RPMI8226 (cell line): ENCODE measurements at regions not wholly inside any gene's neighbourhood (a gene's known extent, or its start where the extent isn't known, plus 50 kb on each side); places are given as distances from the start of the nearest gene placed in this dataset.

Experiments used
- DNase-seq: peaks from one replicate; pipeline ENCODE4 v3.0.0-alpha.2; 2015

DNA sequence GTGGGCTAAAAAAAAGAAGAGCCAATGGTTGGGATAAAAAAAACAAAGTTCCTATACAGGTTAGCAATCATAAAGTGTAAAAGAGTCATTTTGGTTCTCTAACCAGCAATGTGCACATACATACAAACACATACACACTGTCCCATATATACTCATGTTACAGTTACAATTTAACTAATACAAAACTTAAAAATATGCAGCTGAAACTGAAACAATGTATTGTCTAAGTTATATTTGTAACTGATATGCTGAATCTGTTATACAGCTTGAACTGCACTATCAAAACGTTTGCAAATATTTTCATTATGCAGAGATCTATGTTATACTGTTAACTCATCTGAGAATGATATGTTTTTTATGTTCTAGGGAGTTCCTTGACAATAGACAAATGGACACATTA lies 173.7 kb downstream of the KLF12 start:
- DNase-seq, result no peak

DNA sequence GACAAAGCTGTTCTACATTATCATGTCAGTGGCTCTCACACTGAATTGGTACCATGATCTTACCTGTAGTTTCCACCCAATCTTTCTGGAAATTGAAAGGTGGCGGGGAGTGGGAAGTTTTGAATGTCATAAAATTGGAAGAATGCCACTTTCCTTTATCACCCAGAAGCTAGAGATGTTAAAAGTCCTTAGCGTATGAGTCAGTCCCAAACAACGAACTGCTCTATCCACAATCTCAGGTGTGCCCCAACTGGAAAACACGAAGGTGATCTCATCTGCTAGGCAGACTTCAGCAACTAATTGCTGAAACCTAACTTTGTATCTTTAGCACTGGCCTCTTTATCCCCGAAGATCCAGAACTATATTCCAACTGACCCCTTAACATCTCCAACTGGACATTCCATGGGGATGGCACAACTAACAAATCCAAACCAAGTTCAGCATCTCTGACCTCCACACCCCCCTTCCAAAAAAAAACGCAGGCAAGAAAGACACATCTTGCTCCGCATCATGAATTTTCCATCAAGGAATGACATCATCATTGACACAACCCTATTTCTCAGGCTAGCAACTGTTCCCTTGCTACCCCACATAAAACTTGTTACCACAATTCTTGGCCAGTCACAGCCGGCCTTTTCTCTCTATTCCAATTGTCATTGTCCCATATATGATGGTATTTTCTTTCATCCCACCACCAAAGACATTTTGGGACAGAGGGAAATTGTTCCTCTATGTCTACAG lies 175.4 kb downstream of the KLF12 start:
- no peak for DNase-seq

DNA sequence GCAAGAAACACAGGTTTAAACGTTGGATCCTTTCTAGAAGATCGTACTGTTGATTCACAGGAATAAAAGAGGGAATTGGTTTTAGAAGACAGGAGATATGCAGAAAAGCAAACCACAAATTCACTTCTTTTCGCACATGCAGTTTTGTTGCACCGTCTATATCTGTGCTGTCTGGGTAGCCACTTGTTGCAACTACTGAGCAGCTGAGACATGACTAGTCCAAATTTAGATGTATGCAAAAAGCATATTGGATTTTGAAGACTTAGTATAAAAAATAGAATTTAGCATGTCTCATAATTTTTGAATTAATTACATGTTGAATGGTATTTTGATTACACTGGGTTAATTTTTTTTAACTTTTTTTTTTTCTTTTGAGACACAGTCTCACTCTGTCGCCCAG lies 176.3 kb downstream of the KLF12 start:
- DNase-seq, result no peak

DNA sequence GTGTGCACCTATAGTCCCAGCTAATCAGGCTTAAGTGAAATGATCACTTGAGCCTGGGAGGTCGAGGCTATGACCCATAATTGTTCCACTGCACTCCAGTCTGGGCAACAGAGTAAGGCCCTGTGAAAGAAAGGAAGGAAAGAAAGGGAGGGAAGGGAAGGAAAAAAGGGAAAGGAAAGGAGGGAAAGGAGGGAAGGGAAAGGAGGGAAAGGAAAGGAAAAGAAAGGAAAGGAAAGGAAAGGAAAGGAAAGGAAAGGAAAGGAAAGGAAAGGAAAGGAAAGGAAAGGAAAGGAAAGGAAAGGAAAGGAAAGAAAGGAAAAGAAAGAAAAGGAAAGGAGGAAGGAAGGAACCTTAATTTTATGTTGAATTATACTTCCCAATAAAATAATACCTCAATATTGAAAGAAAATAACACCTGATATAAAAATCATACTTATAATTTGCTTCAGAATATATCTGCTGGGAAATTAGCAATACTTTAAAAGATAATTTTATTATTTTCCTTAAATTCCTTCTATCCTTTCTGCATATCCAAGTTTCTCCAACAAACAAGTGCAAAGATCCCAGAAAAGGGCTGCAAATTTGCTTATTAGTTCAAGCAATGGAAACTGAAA lies 177.3 kb downstream of the KLF12 start:
- DNase-seq, result no peak

DNA sequence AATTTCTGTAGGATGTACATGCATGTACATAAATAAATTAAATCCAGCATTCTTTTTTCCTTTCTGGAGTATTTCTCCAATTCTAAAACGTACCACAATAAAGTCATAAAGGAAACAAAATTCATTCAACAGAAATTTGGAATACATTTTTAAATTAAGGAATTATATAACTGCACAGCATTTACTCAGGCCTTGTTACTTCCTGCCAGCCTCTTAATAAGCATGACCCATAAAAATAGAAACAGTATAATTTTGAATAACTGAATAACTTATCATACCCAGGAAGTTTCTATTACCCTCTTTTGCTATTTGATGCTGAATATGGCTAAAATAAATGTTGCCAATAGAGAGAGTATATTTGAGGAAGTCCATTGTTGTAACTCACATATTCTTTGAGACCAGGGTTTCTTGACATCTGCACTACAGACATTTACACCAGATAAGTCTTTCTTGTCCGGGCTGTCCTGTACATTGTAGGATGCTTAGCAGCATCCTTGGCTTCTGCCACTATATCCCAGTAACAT lies 178.2 kb downstream of the KLF12 start:
- no peak for DNase-seq

DNA sequence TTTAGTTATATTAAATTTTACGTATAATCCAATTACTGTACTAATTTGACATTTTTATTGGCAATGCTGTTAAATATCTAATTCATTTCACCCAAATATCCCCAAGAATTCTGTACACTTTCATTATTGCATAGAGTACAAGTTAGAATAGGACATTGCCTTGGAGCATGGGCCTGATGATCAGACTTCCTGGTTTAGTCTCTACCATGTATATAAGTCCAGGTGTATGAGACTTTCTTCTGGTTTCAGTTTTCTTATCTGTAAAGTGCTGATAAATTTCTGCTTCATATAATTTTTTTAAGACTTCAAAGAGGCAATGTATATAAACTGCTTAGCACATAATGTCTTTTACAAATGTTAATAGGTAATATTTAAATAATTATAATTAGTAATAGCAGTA lies 179.4 kb downstream of the KLF12 start:
- no peak for DNase-seq

DNA sequence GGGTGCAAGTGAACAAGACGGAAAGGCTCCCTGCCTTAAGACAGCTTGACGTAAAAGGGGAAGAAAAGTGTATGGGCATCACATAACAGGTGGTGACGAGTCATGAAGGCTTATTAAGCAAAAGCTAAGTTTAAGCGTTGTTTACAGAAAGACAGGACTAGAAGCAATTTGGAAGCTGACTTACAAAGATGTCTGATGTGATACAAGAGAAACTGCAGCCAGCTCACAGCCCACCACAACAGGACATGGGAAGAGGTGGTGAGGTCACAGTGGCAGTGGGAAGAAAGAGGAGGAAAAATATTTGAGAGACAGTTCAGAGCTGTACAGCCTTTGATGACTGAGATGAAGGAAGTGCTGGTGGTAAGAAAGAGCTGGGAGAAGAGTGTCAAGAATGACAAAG lies 181.6 kb downstream of the KLF12 start:
- DNase-seq, result no peak

DNA sequence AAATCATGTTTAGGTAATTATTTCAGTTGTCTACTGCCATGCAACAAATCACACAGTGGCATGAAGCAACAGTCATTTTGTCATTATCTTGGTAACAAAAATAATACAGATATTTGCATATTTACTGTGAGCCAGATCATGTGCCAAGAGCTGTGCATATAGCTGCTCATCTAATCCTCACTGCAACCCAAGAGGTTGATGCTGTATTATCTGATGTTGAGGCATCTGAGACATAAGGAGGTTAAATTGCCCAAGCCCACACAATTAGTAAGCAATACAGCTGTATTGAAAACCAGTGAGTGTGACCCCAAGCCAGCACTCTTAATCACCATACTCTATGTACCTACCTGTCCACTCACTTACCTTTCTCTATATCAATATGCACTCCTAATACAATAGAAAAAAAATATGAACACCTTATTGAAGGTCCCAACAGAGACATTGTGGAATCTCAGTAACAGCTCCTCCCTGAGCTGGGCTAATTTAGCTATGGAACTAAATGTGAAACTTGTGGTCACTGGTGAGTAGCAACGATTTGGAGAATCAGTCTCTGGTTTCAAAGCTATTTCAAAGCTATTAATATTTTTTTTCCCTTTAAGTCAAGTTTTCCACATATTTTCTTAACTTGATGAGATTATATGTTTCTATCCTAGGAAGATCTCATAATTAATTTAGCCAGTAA lies 185.2 kb downstream of the KLF12 start:
- DNase-seq, result no peak

DNA sequence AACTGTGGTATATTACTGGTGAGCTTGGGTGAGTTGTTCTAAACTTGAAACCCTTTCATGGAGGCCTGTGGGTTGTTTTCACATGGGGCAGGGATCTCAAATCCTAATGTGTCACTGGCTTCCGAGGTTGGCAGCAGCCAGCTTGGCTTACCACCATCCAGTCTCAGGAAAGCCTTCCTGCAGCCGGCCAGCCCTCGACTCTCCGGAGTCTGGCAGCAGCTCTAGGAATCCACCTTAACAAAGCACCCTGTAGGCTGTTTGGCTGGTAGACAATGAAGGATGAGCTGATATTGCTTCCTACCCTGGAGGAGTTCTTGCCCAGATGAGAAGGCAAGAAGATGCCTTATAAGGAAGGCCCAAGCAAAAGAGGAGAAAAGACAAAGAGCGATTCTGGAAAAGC lies 188.3 kb downstream of the KLF12 start:
- DNase-seq, result no peak

DNA sequence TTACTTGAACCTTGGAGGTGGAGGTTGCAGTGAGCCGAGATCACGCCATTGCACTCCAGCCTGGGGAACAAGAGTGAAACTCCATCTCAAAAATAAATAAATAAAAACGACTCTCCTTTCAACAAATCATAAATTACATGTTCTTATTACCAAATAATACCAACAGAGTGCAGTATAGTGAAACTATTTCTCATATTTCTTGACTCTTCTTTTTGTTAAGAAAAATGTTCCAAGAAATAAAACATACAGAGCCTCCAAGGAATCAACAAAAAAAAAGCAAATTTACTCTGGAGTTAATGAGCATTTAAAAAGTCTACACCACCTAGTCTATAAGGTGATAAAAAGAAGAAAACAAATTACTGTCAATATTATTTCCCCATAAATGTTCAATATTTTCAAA lies 188.8 kb downstream of the KLF12 start:
- DNase-seq, result no peak

DNA sequence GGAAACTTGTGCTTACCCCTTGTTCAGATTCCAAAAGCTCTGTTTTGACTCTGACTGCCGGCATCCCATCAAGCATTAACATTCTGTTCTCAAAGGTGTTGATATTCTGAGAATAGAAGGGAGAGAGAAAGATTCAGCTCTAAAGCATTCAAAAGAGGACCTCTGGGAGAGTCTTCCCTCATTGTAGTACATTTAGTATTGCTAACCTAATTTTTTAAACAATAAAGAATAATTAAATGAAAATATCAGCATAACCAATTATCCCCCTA lies 190.3 kb downstream of the KLF12 start:
- DNase-seq, result no peak

DNA sequence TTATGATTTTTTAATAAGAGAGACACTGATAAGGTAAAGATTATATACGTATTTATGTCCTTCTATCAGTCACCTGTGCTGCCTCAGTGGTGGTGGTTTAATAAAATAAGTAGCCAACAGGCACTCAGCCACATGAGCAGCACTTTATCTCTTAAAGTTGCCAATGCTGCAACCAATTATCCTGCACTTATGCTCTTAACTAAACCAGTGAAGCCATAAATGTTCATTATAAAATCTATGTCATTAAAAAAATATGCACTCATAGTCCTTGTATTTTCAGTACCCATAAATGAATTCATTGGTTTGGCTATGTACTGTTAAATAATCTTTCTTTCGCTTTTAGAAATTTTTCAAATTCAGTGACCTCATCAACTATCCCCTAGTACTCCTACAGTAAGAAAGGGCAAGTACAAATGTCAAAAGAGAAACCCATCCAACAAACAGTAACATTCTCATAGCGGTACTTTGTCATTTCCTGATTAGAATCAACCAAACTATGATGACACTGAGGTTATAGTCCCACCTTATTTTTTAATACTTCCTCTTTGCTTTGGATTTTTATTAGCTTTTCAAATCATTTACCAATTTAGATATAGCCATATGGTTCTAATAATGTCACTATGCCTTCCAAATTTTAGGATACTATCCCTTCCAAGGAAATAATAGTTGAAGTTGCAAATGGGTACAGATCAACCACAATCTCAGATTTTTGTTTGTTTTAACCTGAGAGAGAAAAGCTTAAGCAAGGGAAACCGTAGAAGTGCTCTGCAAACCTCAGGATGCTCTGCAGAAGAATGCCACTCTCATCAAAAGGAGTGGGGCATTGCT lies 190.9 kb downstream of the KLF12 start:
- no peak for DNase-seq

DNA sequence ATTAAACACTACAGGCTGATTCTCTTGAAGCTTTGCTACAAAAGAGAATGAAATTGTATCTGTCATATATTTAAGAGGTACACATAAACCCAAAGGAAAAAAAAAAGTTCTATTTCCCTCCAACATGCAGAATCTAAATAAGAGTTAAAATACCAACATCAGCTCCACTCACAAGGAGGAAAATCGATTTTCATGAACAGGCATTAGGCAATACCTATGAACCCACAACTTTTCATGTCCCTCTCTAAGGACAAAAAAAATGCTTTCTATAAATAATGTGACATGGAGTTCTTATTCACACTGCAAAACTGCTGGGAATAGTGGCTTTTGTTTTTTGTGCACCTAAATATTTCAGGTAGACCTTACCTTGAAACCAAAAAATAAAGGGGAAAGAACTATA lies 192.5 kb downstream of the KLF12 start:
- no peak for DNase-seq

DNA sequence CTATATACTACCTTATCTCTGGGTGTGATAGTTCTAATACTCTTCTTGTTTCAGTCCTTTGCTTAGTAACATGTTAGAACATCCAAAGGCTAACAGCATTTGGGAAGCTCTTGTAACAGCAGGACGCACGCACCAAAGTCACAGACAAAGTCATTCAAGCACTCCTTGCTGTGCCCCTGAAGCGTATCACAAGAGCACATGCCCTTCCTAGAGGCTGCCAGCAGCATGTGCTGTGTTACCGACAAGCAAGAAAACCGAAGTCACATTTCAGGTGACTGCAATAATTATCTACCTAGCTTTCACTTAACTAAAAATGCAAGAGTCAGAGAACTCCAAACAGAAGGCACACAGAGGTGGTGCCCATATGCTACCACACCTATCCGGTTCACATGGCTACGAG lies 194.1 kb downstream of the KLF12 start:
- no peak for DNase-seq

DNA sequence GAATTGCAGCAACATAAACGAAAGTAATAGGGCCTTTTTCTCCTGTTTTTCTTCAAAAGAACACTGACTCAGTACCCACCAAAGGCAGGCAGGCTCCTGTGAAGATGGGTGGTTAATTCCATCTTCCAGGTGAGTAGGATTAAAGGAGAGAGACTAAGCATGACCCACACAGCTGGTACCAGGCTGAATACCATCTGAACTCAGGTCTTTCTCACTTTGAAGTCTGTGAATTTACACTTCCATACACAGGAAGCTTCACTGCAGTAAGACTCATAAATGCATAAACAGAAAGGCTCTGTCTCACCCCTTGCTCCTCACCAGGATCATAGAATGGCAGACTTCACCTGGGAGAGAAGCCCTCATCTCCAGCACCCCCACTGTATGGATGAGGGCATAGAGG lies 194.6 kb downstream of the KLF12 start:
- DNase-seq, result no peak

DNA sequence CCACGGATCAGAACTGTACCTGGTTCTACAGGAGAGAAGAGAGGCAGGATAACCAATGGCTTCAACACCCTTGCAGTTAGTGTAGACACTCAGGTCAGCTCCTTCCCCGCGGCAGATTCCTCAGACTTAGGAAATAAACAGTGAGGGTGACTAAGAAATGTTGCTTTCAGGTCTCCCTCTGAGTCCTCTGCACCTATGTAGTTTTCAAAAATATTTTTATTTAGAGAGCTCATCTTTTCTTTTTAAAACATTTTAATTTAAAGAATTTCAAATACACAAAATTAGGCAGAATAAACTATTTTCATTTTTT lies 195.2 kb downstream of the KLF12 start:
- no peak for DNase-seq

DNA sequence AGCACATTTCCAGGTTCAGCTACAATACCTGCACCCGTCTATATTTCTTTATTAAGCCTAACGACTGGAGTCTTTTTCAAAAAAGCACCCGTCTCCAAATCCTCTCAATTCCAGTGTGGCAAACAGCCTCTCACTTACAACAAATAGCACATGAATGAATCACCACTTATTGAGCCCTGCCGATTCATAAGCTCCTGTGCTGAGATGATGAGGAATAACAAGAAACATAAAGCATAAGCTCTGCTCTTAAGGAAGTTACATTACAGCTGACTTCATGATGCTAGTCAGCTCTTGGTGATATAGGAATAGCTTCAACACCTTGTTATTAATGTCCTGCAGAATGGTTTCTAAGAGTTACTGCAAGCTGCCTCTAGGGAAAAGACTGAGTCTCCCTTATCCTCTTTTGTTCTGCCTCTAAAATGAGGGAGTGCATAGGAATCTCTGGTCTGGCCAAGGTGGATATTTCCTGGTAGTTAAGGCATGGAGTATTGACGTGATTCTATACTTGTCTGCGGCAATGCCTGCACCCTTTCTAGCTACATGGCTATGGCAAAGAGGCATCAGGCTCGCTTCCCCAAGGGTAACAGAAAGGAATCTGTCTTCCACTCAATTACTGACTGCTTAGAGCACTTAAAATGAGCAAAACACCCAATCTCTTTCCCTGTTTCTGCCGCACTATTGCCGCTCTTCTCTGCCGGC lies 195.7 kb downstream of the KLF12 start:
- DNase-seq, result no peak

DNA sequence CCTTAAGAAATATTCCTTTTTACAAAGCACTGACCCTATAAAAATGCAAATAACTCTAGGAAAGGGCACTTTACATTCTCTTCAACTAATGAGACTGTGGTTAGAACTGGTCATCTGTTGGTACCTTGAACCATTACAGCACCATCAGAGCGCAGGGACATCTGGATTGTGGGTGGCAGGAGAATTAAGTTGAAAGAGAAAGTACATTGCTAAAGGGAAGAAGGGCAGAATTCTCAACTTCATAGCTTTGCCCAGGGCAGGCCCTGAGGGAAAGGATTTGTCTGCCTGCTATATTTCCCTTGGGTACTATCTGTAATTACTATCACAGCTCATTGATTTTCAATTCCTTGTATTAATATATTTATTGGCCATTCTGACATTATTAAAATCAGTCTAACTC lies 196.8 kb downstream of the KLF12 start:
- no peak for DNase-seq

DNA sequence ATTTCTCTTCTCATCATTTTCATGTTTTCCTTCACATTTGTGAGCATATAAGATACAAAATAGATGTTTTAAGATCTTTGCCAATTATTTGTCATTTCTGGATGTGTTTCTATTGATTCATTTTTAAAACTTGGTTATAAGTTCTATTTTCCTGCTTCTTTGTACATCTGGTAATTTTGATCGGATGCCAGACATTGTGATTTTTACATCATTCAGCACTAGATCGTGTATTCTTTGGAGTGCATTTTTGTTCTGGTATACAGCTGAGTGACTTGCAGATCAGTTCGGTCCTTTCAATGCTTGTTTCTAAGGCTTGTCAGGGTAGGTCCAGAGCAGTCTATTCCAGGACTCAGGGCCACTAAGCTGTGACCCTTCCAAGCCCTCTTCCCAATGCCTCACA lies 198.2 kb downstream of the KLF12 start:
- DNase-seq, result no peak

DNA sequence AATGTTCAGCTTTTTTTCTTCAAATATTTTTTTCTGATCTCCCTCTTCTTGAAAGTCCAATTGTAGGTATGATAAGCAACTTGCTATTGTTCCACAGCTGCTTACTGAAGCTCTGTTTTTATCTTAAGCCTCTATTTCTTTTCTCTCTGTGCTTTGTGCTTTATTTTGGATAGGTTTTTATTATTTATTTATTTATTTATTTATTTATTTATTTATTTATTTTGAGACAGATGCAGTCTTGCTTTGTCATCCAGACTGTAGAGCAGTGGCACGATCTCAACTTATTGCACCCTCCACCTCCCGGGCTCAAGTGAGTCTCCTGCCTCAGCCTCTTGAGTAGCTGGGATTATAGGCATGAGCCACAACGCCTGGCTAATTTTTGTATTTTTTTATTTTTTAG lies 199.4 kb downstream of the KLF12 start:
- DNase-seq, result no peak

DNA sequence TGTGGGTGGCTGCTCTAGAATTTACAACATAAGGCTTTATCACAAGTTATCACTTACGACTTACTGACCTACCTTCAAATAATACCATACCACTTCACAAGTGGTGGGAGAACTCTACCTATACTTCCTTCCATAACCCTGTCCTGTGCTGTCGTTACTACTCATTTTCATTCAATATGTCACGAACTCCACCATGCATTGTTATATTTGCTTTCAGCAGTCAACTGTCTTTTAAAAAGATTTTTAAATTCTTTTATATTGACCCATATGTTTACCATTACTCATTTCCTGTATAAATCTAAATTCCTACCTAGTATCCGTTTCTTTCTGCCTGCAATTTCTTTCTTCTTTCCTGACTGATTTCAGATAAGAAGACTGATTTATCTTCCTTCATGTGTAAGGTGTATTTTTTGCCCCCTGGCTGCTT lies 200.0 kb downstream of the KLF12 start:
- DNase-seq, result no peak

DNA sequence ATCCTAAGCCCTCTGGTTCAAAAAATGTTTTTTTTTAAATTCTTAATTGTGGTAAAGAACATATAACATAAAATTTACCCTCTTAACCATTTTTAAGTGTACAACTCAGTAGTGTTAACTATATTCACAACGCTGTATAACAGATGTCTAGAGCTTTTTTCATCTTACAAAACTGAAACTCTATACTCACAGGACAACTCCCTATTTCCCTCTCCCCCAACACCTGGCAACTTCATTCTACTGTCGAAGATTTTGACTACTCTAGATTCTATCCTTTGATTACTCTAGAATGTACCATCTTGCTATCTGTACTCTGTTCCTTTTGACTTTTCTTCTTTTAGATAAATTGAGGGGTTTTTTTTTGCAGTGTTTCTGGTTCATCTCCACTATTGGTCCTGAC lies 200.4 kb downstream of the KLF12 start:
- no peak for DNase-seq

DNA sequence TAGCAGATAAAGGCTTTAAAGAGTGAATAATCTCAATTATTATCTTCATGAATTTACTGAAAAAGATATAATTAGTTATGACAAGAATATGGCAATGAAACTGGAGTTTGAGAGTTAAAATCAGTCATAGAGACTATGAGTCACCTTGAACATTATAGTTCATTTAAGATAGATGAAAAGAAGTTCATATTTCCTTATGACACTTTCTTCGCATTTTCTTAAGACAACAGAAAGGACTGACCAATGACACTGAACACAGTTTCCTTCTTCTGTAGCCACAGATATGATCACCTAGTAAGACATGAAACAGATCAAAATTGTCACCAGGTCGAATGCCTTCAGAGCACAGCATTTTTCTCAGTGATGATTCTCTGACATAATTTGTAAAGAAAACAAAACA lies 202.1 kb downstream of the KLF12 start:
- DNase-seq, result no peak
